Activated T-helper 2 cell treated with anti-CD3 and anti-CD28 coated beads, Interferon-gamma antibody, Interleukin-2, Interleukin-4, amounts not matched to agents 10 μg/mL and 5 μg/mL and 100 μg/mL, durations not matched to agents 14 hours and 24 hours and 36 hours (primary cell): ENCODE measurements at regions not wholly inside any gene's neighbourhood (a gene's known extent, or its start where the extent isn't known, plus 50 kb on each side); places are given as distances from the start of the nearest gene placed in this dataset.

Source experiments
- DNase-seq: peaks from one replicate; pipeline ENCODE4 v3.0.0; 2021; ENCODE audit warnings: low spot score
- H3K27ac Mint-ChIP-seq: one replicate; pipeline ENCODE4 v1.8.0; 2021; ENCODE audit warnings: mixed read lengths
- H3K27me3 Mint-ChIP-seq: one replicate; pipeline ENCODE4 v1.8.0; 2021; ENCODE audit warnings: low read depth, mixed read lengths
- H3K36me3 Mint-ChIP-seq: one replicate; pipeline ENCODE4 v1.8.0; 2021; ENCODE audit warnings: low read depth, mixed read lengths
- H3K4me1 Mint-ChIP-seq: one replicate; pipeline ENCODE4 v1.8.0; 2021; ENCODE audit warnings: low read depth, mixed read lengths
- H3K4me3 Mint-ChIP-seq: one replicate; pipeline ENCODE4 v1.8.0; 2021; ENCODE audit warnings: low read depth, mild to moderate bottlenecking, moderate library complexity, mixed read lengths
- H3K9me3 Mint-ChIP-seq: one replicate; pipeline ENCODE4 v1.8.0; 2021; ENCODE audit warnings: mixed read lengths
- intact Hi-C: fragments of 100-400 bp; cut with micrococcal nuclease; formaldehyde crosslinking; loops from one replicate; pipeline ENCODE4 v1.15.1; 2023

DNA sequence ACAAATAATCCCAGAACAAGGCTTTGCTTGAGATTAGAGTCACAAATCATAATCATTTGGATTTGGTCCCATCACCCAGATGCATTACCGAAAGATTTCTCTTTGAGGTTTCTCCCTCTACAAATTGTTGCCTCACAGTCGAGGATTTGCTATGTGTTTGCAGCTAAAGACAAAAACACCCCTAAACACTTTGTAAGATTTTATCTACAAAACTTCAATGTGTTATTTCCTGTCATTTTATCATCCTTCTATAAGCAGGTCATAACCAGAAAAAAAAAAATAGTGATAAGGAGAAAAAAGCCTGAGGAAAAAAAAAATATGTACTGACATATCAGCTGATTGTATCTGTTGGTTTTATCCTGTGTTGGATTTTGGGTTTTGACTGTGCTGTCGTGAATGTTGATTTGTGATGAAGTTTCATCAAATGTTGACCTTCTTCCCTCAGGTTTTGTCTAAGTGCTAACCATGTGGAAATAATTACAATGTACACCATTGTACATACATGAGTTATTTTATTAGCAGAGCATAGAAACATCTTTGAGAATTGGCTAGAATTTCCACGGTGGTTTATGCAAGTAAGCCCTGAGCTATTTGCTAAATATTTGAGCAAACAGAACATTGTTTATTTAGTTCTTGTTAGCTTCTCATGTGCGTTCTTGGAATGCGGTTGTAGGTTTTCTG is 274.4 kb downstream of the NEBL start:
- no peaks in the 10 kb centered on the region for H3K36me3 Mint-ChIP-seq
- DNase-seq = no peak
- no peaks in the 10 kb centered on the region for H3K4me1 Mint-ChIP-seq
- no peaks in the 10 kb centered on the region for H3K9me3 Mint-ChIP-seq
- intact Hi-C loops = no loop called here
- no peak overlapping the region for H3K4me3 Mint-ChIP-seq
- H3K27ac Mint-ChIP-seq = no peak overlapping the region
- no peaks in the 10 kb centered on the region for H3K27me3 Mint-ChIP-seq

DNA sequence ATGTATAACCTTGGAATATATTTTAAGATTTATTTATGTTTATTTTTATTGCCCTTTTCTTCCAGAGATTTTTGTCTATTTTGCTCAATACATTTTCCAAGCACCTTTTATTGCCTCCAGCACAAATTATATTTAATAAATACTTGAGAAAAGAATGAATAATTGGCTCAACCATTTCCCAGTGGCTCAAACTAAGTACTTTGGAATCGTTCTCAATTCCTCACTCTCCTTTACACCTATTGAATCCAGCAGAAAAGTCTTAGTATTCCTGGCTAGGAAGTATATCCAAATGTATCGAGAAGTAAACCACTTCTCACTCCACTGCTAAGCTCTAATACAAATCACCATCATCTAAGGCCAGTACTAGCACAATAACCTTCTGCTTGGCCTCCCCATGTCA is 276.1 kb downstream of the NEBL start:
- intact Hi-C loops = no loop called here
- H3K4me3 Mint-ChIP-seq = no peak overlapping the region
- no peak for DNase-seq
- H3K27me3 Mint-ChIP-seq = no peaks in the 10 kb centered on the region
- H3K9me3 Mint-ChIP-seq = no peaks in the 10 kb centered on the region
- H3K27ac Mint-ChIP-seq = no peak overlapping the region
- no peaks in the 10 kb centered on the region for H3K36me3 Mint-ChIP-seq
- H3K4me1 Mint-ChIP-seq = peaks cover 2% of the 10 kb centered on the region

DNA sequence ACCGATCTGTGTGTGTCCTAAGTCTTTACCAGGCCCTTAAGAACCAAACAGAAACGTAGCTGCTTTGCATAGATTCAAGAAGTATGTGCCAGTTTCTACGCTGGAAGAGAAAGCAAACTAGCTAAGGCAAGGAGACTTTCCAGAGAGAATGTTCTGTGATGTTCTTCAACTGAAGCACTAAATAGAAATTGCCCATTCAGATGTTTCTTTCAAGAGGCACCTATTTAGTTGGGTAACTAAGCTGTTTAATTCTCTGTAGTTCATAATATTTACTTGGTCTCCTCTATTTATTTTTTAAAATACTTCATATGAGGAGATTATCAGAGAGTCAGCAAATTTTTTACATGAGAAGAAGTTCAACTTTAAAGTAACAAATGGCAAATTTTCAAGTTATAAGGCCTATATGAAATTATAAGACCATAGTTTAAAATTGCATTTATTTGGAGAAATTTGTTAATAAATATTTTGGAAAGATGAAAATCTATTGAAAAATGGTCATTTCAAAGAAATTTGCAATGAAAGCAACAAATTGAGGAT is 279.0 kb downstream of the NEBL start:
- peaks cover 2% of the 10 kb centered on the region for H3K4me1 Mint-ChIP-seq
- no peak overlapping the region for H3K27ac Mint-ChIP-seq
- DNase-seq = no peak
- H3K4me3 Mint-ChIP-seq = no peak overlapping the region
- intact Hi-C loops = no loop called here
- H3K36me3 Mint-ChIP-seq = no peaks in the 10 kb centered on the region
- no peaks in the 10 kb centered on the region for H3K27me3 Mint-ChIP-seq
- H3K9me3 Mint-ChIP-seq = peaks cover 12% of the 10 kb centered on the region

DNA sequence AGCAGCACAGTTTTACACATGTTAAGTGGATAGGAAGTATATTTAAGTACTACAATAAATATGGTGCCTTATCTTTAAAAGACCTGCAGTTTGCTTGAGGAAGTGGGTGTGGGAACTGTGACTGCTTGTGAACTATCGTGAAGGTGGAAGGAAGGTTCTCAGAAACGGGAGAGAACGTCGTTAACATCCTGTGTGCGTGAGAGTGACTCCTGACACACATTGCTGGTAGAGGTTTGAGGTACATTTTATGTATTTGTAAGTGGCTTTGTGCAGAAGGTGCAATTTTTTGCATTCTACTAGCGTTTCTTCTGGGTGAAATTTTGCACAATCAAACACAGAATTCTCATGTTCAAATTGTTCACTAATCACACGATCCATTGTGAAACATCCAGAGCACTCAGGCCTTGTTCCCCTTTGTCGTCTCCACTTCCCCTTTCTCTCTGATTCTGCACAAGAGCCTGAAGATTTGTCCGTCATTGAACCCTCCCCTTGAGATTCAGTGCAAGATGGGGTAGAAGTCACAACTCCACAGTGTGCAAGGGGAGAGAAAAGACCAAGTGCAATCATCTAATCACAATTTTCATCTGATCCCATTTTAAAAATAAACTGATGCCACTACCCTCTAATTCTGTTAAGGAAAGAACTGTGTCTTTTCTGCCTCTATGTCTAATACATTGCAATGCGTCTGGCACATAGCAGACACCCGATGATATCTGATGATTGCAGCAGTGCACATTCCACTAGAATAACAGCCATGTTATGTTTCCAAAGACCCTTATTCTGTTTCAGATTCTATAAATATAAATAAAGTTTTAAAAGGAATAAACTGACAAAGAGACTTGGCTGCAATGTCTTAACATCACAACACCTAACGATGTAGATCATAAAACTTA is 279.9 kb downstream of the NEBL start:
- Mint-ChIP-seq H3K4me3 (no peak overlapping the region), H3K36me3 (no peaks in the 10 kb centered on the region), H3K9me3 (peaks cover 12% of the 10 kb centered on the region), H3K27me3 (no peaks in the 10 kb centered on the region), H3K27ac (no peak overlapping the region), H3K4me1 (peaks cover 2% of the 10 kb centered on the region)
- intact Hi-C loops = no loop called here
- no peak for DNase-seq

- Mint-ChIP-seq H3K4me3 (no peak overlapping the region), H3K27me3 (no peaks in the 10 kb centered on the region), H3K4me1 (peaks cover 2% of the 10 kb centered on the region), H3K9me3 (peaks cover 12% of the 10 kb centered on the region), H3K27ac (no peak overlapping the region), H3K36me3 (no peaks in the 10 kb centered on the region)
- intact Hi-C loops = no loop called here
- no peak for DNase-seq
Observed at GRCh38 chr10:20616056-20616671, 280.9 kb downstream of the NEBL start.

DNA sequence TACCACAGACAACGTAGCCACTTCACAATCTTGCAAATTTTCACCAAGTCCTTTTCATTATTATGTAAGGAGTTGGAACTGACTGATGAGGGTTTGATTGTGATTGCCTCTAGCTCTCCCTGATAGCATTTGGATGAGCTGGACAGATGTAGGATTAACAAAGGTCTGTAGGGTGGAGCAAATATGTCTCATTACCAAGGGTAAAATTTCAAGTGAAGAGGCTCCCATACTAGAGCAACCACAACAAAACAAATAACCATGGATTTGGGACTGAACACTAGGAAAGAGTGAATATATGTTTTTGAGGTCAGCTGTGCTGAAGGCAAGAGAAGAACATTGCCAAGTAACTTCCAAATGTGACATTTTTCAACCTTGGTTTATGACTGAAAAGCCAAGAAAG is 281.7 kb downstream of the NEBL start:
- Mint-ChIP-seq H3K27me3 (no peaks in the 10 kb centered on the region), H3K4me1 (peaks cover 2% of the 10 kb centered on the region), H3K36me3 (no peaks in the 10 kb centered on the region), H3K4me3 (no peak overlapping the region), H3K27ac (no peak overlapping the region), H3K9me3 (peaks cover 12% of the 10 kb centered on the region)
- DNase-seq = no peak
- intact Hi-C loops = no loop called here

- intact Hi-C loops = no loop called here
- no peak overlapping the region for H3K4me3 Mint-ChIP-seq
Observed at GRCh38 chr10:20614911-20615310, 282.2 kb downstream of the NEBL start.

DNA sequence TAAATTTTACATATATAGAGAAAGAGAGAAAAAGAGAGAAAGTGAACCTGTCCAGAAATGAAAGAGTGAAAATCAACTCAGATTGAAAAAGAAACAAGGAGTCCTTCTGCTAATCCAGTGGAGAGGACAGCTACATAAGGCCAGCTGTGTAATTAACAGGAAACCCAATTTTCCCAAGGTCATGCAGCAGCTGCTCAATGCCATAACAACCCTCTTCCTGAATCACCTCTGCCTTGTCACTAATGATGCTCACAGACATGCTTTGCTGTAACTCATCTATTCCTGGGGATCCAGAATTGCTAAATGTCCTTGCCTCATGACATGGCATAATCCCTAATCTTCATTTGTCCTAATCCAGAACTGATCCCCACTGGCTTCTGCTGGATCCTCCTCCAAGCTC is 288.6 kb downstream of the NEBL start:
- Mint-ChIP-seq H3K27ac (no peak overlapping the region), H3K27me3 (no peaks in the 10 kb centered on the region), H3K4me1 (no peaks in the 10 kb centered on the region), H3K9me3 (no peaks in the 10 kb centered on the region), H3K36me3 (no peaks in the 10 kb centered on the region), H3K4me3 (no peak overlapping the region)
- intact Hi-C loops = no loop called here
- DNase-seq = no peak

More at GRCh38 chr10:20614911-20615310, 282.2 kb downstream of the NEBL start:
- no peak for DNase-seq
- H3K36me3 Mint-ChIP-seq = no peaks in the 10 kb centered on the region
- peaks cover 2% of the 10 kb centered on the region for H3K4me1 Mint-ChIP-seq
- H3K9me3 Mint-ChIP-seq = peaks cover 12% of the 10 kb centered on the region
- no peak overlapping the region for H3K27ac Mint-ChIP-seq
- H3K27me3 Mint-ChIP-seq = no peaks in the 10 kb centered on the region

DNA sequence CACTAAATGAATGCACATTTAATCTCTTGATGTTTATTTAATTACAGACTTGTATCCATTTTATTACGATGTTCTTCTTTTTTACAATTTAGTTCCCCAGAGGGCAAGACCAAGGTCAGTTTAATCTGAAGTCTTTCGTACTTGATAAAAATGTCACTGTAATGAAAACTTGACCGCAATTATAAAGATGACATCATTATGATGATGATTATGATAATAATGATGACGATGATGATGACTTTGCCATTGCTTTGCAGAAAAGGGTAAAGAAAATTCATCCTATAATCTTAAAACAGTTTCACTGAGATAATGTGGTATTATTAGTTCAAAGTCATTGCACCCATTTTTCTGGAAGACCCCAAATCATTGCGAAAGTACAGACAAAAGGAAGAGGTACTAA is 290.1 kb downstream of the NEBL start:
- DNase-seq = no peak
- intact Hi-C loops = no loop called here
- Mint-ChIP-seq H3K4me1 (no peaks in the 10 kb centered on the region), H3K27me3 (no peaks in the 10 kb centered on the region), H3K9me3 (no peaks in the 10 kb centered on the region), H3K4me3 (no peak overlapping the region), H3K36me3 (no peaks in the 10 kb centered on the region), H3K27ac (no peak overlapping the region)

DNA sequence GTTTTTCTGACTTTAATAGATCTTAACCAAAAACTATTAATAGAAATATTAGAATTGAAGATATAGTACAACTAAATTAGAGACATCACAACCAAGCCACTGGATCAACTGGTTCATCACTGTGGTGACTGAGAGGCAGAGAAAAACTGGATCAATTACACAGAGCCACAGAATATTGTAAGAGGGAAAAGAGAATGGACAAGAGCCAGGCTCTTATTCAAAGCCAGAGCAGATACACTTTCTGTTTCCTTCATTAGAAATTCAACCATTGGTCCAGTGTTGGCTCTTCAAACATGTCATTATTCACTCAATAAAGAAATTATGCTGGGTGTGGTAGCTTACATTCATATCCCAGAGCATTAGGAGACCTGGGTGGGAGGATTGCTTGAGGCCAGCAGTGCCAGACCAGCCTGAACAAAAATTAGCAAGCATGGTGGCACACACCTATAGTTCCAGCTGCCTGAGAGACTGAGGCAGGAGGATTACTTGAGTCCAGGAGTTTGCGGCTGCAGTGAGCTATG is 295.1 kb downstream of the NEBL start:
- DNase-seq = no peak
- Mint-ChIP-seq H3K4me3 (no peak overlapping the region), H3K9me3 (no peaks in the 10 kb centered on the region), H3K4me1 (no peaks in the 10 kb centered on the region), H3K27ac (no peak overlapping the region), H3K27me3 (no peaks in the 10 kb centered on the region), H3K36me3 (no peaks in the 10 kb centered on the region)
- intact Hi-C loops = no loop called here

- no peaks in the 10 kb centered on the region for H3K9me3 Mint-ChIP-seq
- no peaks in the 10 kb centered on the region for H3K36me3 Mint-ChIP-seq
- H3K4me1 Mint-ChIP-seq = no peaks in the 10 kb centered on the region
- H3K4me3 Mint-ChIP-seq = no peak overlapping the region
- no peak for DNase-seq
- intact Hi-C loops = no loop called here
- no peaks in the 10 kb centered on the region for H3K27me3 Mint-ChIP-seq
- no peak overlapping the region for H3K27ac Mint-ChIP-seq
Observed at GRCh38 chr10:20598590-20598989, 298.5 kb downstream of the NEBL start.

DNA sequence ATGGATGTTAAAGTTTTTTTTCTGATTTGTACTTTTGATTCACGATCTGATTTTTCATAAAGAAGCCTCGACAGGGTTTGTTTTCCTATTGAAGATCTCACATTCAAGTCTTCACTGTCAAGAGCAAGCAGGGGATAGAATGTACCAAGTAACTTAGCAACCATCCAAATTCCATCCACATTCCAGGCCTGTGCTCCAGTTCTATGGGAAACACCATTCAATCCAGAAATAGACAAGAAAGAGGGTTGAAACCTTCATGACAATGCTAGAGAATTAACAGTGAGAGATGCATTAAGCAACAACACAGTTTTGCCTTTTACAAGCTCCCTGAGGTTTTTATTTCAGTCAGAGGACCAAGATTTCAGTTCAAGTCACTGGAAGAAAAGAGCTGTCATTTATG is 300.2 kb downstream of the NEBL start:
- no peak for DNase-seq
- Mint-ChIP-seq H3K27ac (no peak overlapping the region), H3K9me3 (no peaks in the 10 kb centered on the region), H3K27me3 (no peaks in the 10 kb centered on the region), H3K4me1 (no peaks in the 10 kb centered on the region), H3K4me3 (no peak overlapping the region), H3K36me3 (no peaks in the 10 kb centered on the region)
- intact Hi-C loops = no loop called here
